ENCODE measurements at regions not wholly inside any gene's neighbourhood (a gene's known extent, or its start where the extent isn't known, plus 50 kb on each side); places are given as distances from the start of the nearest gene placed in this dataset.
"Not testable (repeated sequence)": the region's sequence is repeated elsewhere in the genome, so short reads cannot be mapped to it uniquely, and the experiment has no call there.

DNA sequence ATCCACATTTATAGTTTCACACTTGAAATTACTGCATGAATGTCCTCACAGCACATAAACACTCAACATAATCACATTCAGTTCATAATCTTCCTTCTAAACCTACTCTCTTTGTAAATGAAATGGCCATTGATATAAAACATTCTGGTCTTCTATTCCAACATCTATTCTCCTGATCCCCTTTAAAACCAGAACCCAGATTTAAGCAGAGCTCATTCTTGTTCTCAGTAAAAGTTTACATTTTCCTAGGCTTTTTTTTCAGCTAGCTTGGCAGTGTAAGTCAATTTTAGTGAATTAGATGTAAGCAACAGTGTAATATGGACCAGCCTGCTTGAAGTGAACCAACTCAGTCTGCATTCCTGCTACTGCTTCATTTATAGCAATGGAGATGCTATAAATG, 460.7 kb upstream of the RGS18 start:
- Mint-ChIP-seq H3K27ac (no peak overlapping the region), H3K36me3 (peaks cover 0 to 4% (median 0%) of the 10 kb centered on the region in 3 donors), H3K27me3 (ENCODE audit: low read depth in 3 of 3) (peaks cover 0 to 2% (median 0%) of the 10 kb centered on the region in 3 donors), H3K9me3 (peaks cover 5 to 60% (median 19%) of the 10 kb centered on the region in 6 donors), H3K4me3 (no peak overlapping the region), H3K4me1 (peaks cover 5 to 16% of the 10 kb centered on the region in 2 donors)
- DNase-seq: no peak

GRCh38 chr1:191698246-191698645, 460.0 kb upstream of the RGS18 start:
- Mint-ChIP-seq H3K36me3 (no peaks in the 10 kb centered on the region), H3K27ac (no peak overlapping the region), H3K27me3 (ENCODE audit: low read depth in 3 of 3) (no peaks in the 10 kb centered on the region), H3K4me3 (no peak overlapping the region), H3K9me3 (peaks cover 5 to 59% (median 21%) of the 10 kb centered on the region in 6 donors), H3K4me1 (peaks cover 5 to 16% of the 10 kb centered on the region in 2 donors)
- DNase-seq: no peak

GRCh38 chr1:191699343-191699742, 458.9 kb upstream of the RGS18 start:
- Mint-ChIP-seq H3K27me3 (ENCODE audit: low read depth in 3 of 3) (no peaks in the 10 kb centered on the region), H3K4me3 (no peak overlapping the region), H3K36me3 (no peaks in the 10 kb centered on the region), H3K27ac (no peak overlapping the region), H3K4me1 (peaks cover 4 to 16% of the 10 kb centered on the region in 2 donors), H3K9me3 (peaks cover 2 to 53% (median 14%) of the 10 kb centered on the region in 6 donors)
- no peak for DNase-seq

GRCh38 chr1:191700922-191701321, 457.3 kb upstream of the RGS18 start:
- Mint-ChIP-seq H3K4me1 (peaks cover 3 to 10% of the 10 kb centered on the region in 2 donors), H3K9me3 (peaks cover 2 to 55% (median 16%) of the 10 kb centered on the region in 6 donors), H3K4me3 (no peak overlapping the region), H3K36me3 (no peaks in the 10 kb centered on the region), H3K27ac (no peak overlapping the region), H3K27me3 (ENCODE audit: low read depth in 3 of 3) (no peaks in the 10 kb centered on the region)
- no peak for DNase-seq

- H3K9me3 Mint-ChIP-seq: peaks cover 2 to 43% (median 13%) of the 10 kb centered on the region in 6 donors
- DNase-seq: no peak
- H3K4me1 Mint-ChIP-seq: no peaks in the 10 kb centered on the region
- no peak overlapping the region for H3K4me3 Mint-ChIP-seq
- H3K27me3 Mint-ChIP-seq (ENCODE audit: low read depth in 3 of 3): no peaks in the 10 kb centered on the region
- no peaks in the 10 kb centered on the region for H3K36me3 Mint-ChIP-seq
- H3K27ac Mint-ChIP-seq: no peak overlapping the region
Measured at GRCh38 chr1:191702124-191702523, 456.1 kb upstream of the RGS18 start.

DNA sequence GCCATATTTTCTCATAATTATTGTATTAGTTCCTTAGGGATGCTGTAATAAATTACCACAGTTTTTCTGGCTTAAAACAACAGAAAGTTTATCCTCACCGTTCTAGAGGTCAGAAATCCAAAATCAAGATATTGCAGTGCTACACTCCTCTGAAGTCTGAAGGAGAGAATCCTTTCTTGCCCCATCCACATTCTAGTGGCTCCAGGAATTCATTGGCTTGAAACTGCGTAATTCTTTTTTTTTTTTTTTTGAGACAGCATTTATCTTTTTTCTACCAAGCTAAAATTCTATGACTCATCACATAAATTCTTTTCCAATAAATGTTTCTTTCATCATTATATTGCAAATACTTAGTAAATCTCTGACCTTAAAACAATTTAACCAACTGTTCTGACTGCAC, 451.0 kb upstream of the RGS18 start:
- Mint-ChIP-seq H3K36me3 (peaks cover 0 to 4% (median 0%) of the 10 kb centered on the region in 3 donors), H3K4me1 (no peaks in the 10 kb centered on the region), H3K27me3 (ENCODE audit: low read depth in 3 of 3) (no peaks in the 10 kb centered on the region), H3K4me3 (no peak overlapping the region), H3K27ac (no peak overlapping the region), H3K9me3 (peaks cover 2 to 30% (median 14%) of the 10 kb centered on the region in 6 donors)
- no peak for DNase-seq

- Mint-ChIP-seq H3K36me3 (peaks cover 0 to 4% (median 4%) of the 10 kb centered on the region in 3 donors), H3K27ac (no peak overlapping the region), H3K4me3 (no peak overlapping the region), H3K4me1 (no peaks in the 10 kb centered on the region), H3K9me3 (peaks cover 4 to 30% (median 11%) of the 10 kb centered on the region in 6 donors), H3K27me3 (ENCODE audit: low read depth in 3 of 3) (no peaks in the 10 kb centered on the region)
- DNase-seq: no peak
Measured at GRCh38 chr1:191709215-191709614, 449.0 kb upstream of the RGS18 start.

- peaks cover 0 to 3% (median 0%) of the 10 kb centered on the region in 3 donors for H3K27me3 Mint-ChIP-seq (ENCODE audit: low read depth in 3 of 3)
- no peaks in the 10 kb centered on the region for H3K4me1 Mint-ChIP-seq
- DNase-seq: no peak
- H3K4me3 Mint-ChIP-seq: no peak overlapping the region
- peaks cover 13 to 41% (median 18%) of the 10 kb centered on the region in 6 donors for H3K9me3 Mint-ChIP-seq
- no peak overlapping the region for H3K27ac Mint-ChIP-seq
- peaks cover 0 to 4% (median 4%) of the 10 kb centered on the region in 3 donors for H3K36me3 Mint-ChIP-seq
Measured at GRCh38 chr1:191711961-191712360, 446.3 kb upstream of the RGS18 start.

DNA sequence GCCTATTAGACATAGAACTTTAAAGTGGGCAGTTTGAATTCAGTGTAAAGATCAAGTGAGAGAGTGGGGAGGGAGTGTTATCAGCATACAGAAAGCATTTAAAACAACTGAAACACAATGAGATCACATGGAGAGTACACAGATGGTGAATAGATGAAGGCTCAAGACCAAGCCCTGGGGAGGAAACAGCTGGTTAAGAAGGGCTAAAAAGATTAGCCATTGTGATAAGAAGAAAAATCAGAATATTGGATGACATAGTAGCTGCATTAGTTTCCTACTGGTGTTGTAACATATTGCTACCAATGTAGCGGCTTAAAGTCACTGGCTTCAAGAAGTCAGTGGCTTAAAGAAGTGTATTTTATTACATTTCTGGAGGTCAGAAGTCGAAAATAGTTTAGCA, 443.4 kb upstream of the RGS18 start:
- no peak for DNase-seq
- Mint-ChIP-seq H3K27ac (no peak overlapping the region), H3K36me3 (peaks cover 0 to 4% (median 0%) of the 10 kb centered on the region in 3 donors), H3K4me1 (no peaks in the 10 kb centered on the region), H3K4me3 (no peak overlapping the region), H3K27me3 (ENCODE audit: low read depth in 3 of 3) (peaks cover 0 to 3% (median 2%) of the 10 kb centered on the region in 3 donors), H3K9me3 (peaks cover 6 to 33% (median 17%) of the 10 kb centered on the region in 6 donors)

DNA sequence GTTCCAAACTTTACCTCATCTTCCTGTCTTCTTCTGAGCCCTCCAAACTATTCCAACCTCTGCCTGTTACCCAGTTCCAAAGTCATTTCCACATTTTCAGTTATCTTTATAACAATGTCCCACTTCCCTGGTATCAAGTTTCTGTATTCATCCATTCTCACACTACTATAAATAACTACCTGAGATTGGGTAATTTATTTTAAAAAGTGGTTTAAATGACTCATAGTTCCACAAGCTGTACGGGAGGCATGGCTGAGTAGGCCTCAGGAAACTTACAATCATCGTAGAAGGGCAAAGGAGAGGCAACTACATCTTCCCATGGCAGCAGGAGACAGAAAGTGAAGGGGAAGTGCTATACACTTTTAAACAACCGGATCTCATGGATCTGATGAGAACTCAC, 428.5 kb upstream of the RGS18 start:
- Mint-ChIP-seq H3K4me3 (no peak overlapping the region), H3K4me1 (no peaks in the 10 kb centered on the region), H3K36me3 (peaks cover 0 to 6% (median 0%) of the 10 kb centered on the region in 3 donors), H3K27me3 (ENCODE audit: low read depth in 3 of 3) (peaks cover 0 to 2% (median 0%) of the 10 kb centered on the region in 3 donors), H3K27ac (no peak overlapping the region), H3K9me3 (peaks cover 30 to 64% (median 42%) of the 10 kb centered on the region in 6 donors)
- DNase-seq: no peak

DNA sequence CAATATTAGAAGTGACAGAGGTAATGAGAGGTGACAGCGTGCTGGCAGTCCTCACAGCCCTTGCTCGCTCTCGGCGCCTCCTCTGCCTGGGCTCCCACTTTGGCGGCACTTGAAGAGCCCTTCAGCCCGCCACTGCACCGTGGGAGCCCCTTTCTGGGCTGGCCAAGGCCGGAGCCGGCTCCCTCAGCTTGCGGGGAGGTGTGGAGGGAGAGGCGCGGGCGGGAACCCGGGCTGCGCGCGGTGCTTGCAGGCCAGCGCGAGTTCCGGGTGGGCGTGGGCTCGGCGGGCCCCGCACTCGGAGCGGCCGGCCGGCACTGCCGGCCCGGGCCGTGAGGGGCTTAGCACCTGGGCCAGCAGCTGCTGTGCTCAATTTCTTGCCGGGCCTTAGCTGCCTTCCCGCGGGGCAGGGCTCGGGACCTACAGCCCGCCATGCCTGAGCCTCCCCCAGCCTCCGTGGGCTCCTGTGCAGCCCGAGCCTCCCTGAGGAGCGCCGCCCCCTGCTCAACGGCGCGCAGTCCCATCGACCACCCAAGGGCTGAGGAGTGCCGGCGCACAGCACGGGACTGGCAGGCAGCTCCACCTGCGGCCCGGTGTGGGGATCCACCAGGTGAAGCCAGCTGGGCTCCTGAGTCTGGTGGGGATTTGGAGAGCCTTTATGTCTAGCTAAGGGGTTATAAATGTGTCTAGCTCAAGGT, 426.5 kb upstream of the RGS18 start:
- not testable (repeated sequence) for H3K36me3 Mint-ChIP-seq; H3K4me3 Mint-ChIP-seq; H3K4me1 Mint-ChIP-seq; DNase-seq; H3K27me3 Mint-ChIP-seq (ENCODE audit: low read depth in 3 of 3); H3K27ac Mint-ChIP-seq
- peaks cover 26 to 54% (median 38%) of the 10 kb centered on the region in 6 donors for H3K9me3 Mint-ChIP-seq

DNA sequence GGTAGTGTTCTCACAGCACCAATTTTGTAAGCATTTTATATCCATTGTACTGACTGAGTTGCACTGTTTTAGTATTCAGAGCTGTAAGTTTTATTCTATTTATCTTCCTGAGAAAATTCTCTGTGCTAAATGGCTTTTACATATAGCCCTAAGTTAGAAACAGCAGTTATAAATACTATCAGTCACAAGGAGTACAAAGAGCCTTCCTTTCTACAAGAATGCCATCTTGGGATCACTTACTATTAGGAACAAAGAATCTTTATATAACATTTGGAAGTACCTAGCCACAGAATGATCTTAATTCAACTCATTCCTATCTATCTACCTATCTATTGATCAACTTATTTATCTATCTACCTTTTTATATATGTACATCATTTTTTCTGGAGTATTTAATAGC, 423.9 kb upstream of the RGS18 start:
- DNase-seq: no peak
- H3K4me1 Mint-ChIP-seq: no peaks in the 10 kb centered on the region

GRCh38 chr1:191739544-191739943, 418.7 kb upstream of the RGS18 start:
- no peak overlapping the region for H3K27ac Mint-ChIP-seq
- H3K27me3 Mint-ChIP-seq (ENCODE audit: low read depth in 3 of 3): peaks cover 0 to 4% (median 0%) of the 10 kb centered on the region in 3 donors
- H3K4me1 Mint-ChIP-seq: no peaks in the 10 kb centered on the region
- no peaks in the 10 kb centered on the region for H3K36me3 Mint-ChIP-seq
- H3K4me3 Mint-ChIP-seq: no peak overlapping the region
- DNase-seq: no peak
- peaks cover 2 to 50% (median 18%) of the 10 kb centered on the region in 6 donors for H3K9me3 Mint-ChIP-seq

More for the DNA sequence above, 423.9 kb upstream of the RGS18 start:
- Mint-ChIP-seq H3K36me3 (peaks cover 0 to 6% (median 0%) of the 10 kb centered on the region in 3 donors), H3K27ac (no peak overlapping the region), H3K9me3 (peaks cover 19 to 49% (median 33%) of the 10 kb centered on the region in 6 donors), H3K27me3 (ENCODE audit: low read depth in 3 of 3) (no peaks in the 10 kb centered on the region), H3K4me3 (no peak overlapping the region)

GRCh38 chr1:191752342-191752741, 405.9 kb upstream of the RGS18 start:
- H3K4me3 Mint-ChIP-seq: no peak overlapping the region
- peaks cover 0 to 6% (median 0%) of the 10 kb centered on the region in 3 donors for H3K36me3 Mint-ChIP-seq
- no peak overlapping the region for H3K27ac Mint-ChIP-seq
- H3K4me1 Mint-ChIP-seq: no peaks in the 10 kb centered on the region
- no peak for DNase-seq
- peaks cover 5 to 60% (median 27%) of the 10 kb centered on the region in 6 donors for H3K9me3 Mint-ChIP-seq
- peaks cover 0 to 4% (median 0%) of the 10 kb centered on the region in 3 donors for H3K27me3 Mint-ChIP-seq (ENCODE audit: low read depth in 3 of 3)

Measured in immature natural killer cell (primary cell).